Endothelial cell of umbilical vein (primary cell): ENCODE measurements at regions not wholly inside any gene's neighbourhood (a gene's known extent, or its start where the extent isn't known, plus 50 kb on each side); places are given as distances from the start of the nearest gene placed in this dataset.
"Not testable (repeated sequence)": the region's sequence is repeated elsewhere in the genome, so short reads cannot be mapped to it uniquely, and the experiment has no call there.

ENCODE experiments used
- BruUV-seq: library from RNA; stranded (reverse); fragments of 400-500 nt; replicated peaks from 2 replicates; lab custom pipeline; 2021; lab: Mats Ljungman, UMichigan
- CTCF ChIA-PET: fragments of 300-600, 350-600 bp; sonication (Branson Sonifier 250); formaldehyde crosslinking; loops from one replicate; lab custom pipeline; 2021; ENCODE audit warnings: antibody characterized with exemption, inconsistent platforms; lab: Charles Lee
- POLR2A ChIA-PET: fragments of 300-600, 350-600 bp; sonication (Branson Sonifier 250); formaldehyde crosslinking; loops from one replicate; lab custom pipeline; 2021; ENCODE audit warnings: antibody characterized with exemption, inconsistent platforms; lab: Charles Lee
- DNase-seq: peaks from one replicate; pipeline ENCODE4 v3.0.0-alpha.2; 2011; ENCODE audit warnings: low read depth, low spot score
- FAIRE-seq: peaks from 2 replicates; lab custom pipeline; 2011; peaks lifted over from hg19 to GRCh38; lab: Jason Lieb, UNC
- H2AFZ ChIP-seq: 2 replicates; pipeline ENCODE4 v1.6.0; 2012; ENCODE audit warnings: low read depth, low read length, control low read depth, inconsistent platforms
- H3K27ac ChIP-seq: 2 replicates; pipeline ENCODE4 v1.5.1; 2011; ENCODE audit warnings: low read depth, mild to moderate bottlenecking, control low read depth, low read length, moderate library complexity; ENCODE audit not compliant: insufficient read depth
- H3K27me3 ChIP-seq, 2 experiments: 2 replicates each; pipeline versions ENCODE4 v1.6.0 to v1.6.1; 2011; ENCODE audit warnings: low read length in 2 of 2, mixed read lengths in 1 of 2; ENCODE audit not compliant: control insufficient read depth in 2 of 2, insufficient read depth in 2 of 2
- H3K36me3 ChIP-seq, 2 experiments: 2 replicates in 1 of 2; 3 replicates in 1 of 2; pipeline ENCODE4 v1.5.1; 2011; ENCODE audit warnings: low read length in 2 of 2, mild to moderate bottlenecking in 1 of 2, moderate library complexity in 1 of 2; ENCODE audit not compliant: control insufficient read depth in 2 of 2, insufficient read depth in 2 of 2; ENCODE audit errors: extremely low read depth in 1 of 2
- H3K4me1 ChIP-seq: 3 replicates; pipeline ENCODE4 v1.5.1; 2011; ENCODE audit warnings: mild to moderate bottlenecking, low read length; ENCODE audit not compliant: control insufficient read depth, insufficient read depth; ENCODE audit errors: extremely low read depth
- H3K4me2 ChIP-seq: 2 replicates; pipeline ENCODE4 v1.6.1; 2011; ENCODE audit warnings: low read length, control low read depth, mixed read lengths; ENCODE audit not compliant: insufficient read depth
- H3K4me3 ChIP-seq, 3 experiments: fragments of 200-600 bp in 1 of 3; sonication (generic), shearing (Covaris generic) in 1 of 3; replicated peaks in 1 of 3; 2 replicates each; pipeline ENCODE4 v1.5.1; 2011 to 2016; ENCODE audit warnings: control low read depth in 3 of 3, low read length in 3 of 3, mild to moderate bottlenecking in 2 of 3, inconsistent platforms in 1 of 3, low read depth in 1 of 3, moderate library complexity in 1 of 3; ENCODE audit not compliant: insufficient read depth in 1 of 3
- H3K79me2 ChIP-seq: 2 replicates; pipeline ENCODE4 v1.6.0; 2012; ENCODE audit warnings: low read length, inconsistent platforms; ENCODE audit not compliant: control insufficient read depth, insufficient read depth
- H3K9ac ChIP-seq: replicated peaks from 2 replicates; pipeline ENCODE3; 2011; ENCODE audit warnings: low read length, control low read depth; ENCODE audit not compliant: insufficient read depth; ENCODE audit errors: extremely low read depth
- H3K9me1 ChIP-seq: replicated peaks from 3 replicates; pipeline ENCODE4 v1.6.0; 2011; ENCODE audit warnings: mild to moderate bottlenecking, low read length; ENCODE audit not compliant: control insufficient read depth, insufficient read depth; ENCODE audit errors: extremely low read depth
- H3K9me3 ChIP-seq: replicated peaks from 2 replicates; pipeline ENCODE4 v1.5.1; 2012; ENCODE audit warnings: low read length, inconsistent platforms; ENCODE audit not compliant: control insufficient read depth, insufficient read depth
- H4K20me1 ChIP-seq: replicated peaks from 2 replicates; pipeline ENCODE3; 2011; ENCODE audit warnings: mild to moderate bottlenecking, low read length; ENCODE audit not compliant: control insufficient read depth, insufficient read depth; ENCODE audit errors: extremely low read depth
- EZH2 ChIP-seq: IDR thresholded peaks from 2 replicates; pipeline ENCODE4 v1.6.1; 2012; ENCODE audit warnings: borderline replicate concordance, low read depth, mild to moderate bottlenecking, moderate library complexity, low read length, inconsistent platforms; ENCODE audit not compliant: severe bottlenecking
- FOS ChIP-seq: IDR thresholded peaks from 2 replicates; pipeline ENCODE4 v1.6.1; 2011; ENCODE audit warnings: mild to moderate bottlenecking, low read length, moderate library complexity, borderline replicate concordance; ENCODE audit not compliant: insufficient read depth
- GATA2 ChIP-seq: IDR thresholded peaks from 2 replicates; pipeline ENCODE4 v1.7.0; 2011; ENCODE audit warnings: low read depth, mild to moderate bottlenecking, moderate library complexity, mixed read lengths, low read length; ENCODE audit not compliant: insufficient read length, insufficient read depth
- JUN ChIP-seq: IDR thresholded peaks from 2 replicates; pipeline ENCODE4 v1.6.1; 2011; ENCODE audit warnings: borderline replicate concordance, low read depth; ENCODE audit not compliant: insufficient read length, insufficient read depth
- MYC ChIP-seq: IDR thresholded peaks from one replicate; pipeline ENCODE4 v1.6.1; 2011; ENCODE audit warnings: mild to moderate bottlenecking, low read depth, low read length
- POLR2A ChIP-seq: IDR thresholded peaks from 2 replicates; pipeline ENCODE4 v1.6.1; 2012; ENCODE audit warnings: low read depth, mild to moderate bottlenecking, control low read depth, low read length
- POLR2AphosphoS5 ChIP-seq: IDR thresholded peaks from 2 replicates; pipeline ENCODE4 v1.6.1; 2012; ENCODE audit warnings: low read depth, mild to moderate bottlenecking, control low read depth, low read length, moderate library complexity; ENCODE audit not compliant: insufficient read depth
- dilution Hi-C: fragments of 300-500 bp; cut with MboI; formaldehyde crosslinking; loops from one replicate; pipeline ENCODE4 v1.15.0; 2019; ENCODE audit warnings: low sequenced_read_pairs; ENCODE audit not compliant: extremely low pct_ligation_motif_present
- intact Hi-C: fragments of 100-400 bp; cut with micrococcal nuclease; formaldehyde crosslinking; loops from one replicate; pipeline ENCODE4 v1.10.0; 2022
- TF ChIP-seq, protein P1 (sequence below): IDR thresholded peaks from 2 replicates; pipeline ENCODE4 v1.6.1; 2011; ENCODE audit not compliant: insufficient read depth, insufficient read length
- TF ChIP-seq, protein P2 (sequence below), 2 donors: IDR thresholded peaks; 1 replicate in 1 of 2; 2 replicates in 1 of 2; pipeline ENCODE4 v1.5.1; 2011; ENCODE audit warnings: low read length in 2 of 2, mild to moderate bottlenecking in 2 of 2, moderate library complexity in 2 of 2, control low read depth in 1 of 2, inconsistent platforms in 1 of 2, low read depth in 1 of 2; ENCODE audit not compliant: insufficient read depth in 1 of 2; ENCODE audit errors: extremely low read depth in 1 of 2

DNA sequence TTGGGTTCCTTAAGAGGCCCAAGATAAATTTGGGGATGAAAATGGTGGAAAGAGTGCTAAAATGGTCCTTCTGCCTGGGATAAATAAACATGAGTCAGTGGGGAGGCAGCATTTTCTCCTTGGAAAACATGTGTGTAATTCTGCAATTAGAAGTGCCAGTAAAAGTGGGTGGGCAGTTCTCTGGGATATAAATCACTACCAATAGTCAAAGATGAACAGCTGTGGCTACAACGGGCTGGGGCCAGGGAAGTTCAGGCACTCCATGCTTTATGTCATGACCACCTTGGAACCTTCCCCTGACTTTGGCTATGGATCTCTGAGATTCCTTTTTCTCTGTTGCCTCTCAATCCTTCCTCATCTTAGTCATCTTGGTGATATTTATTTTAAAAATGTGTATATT is 56.5 kb upstream of the CYRIA start:
- DNase-seq: no peak
- TF ChIP-seq, protein P1, sequence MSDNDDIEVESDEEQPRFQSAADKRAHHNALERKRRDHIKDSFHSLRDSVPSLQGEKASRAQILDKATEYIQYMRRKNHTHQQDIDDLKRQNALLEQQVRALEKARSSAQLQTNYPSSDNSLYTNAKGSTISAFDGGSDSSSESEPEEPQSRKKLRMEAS: no peak
- no peak for TF ChIP-seq EZH2
- TF ChIP-seq GATA2: no peak
- no peak for TF ChIP-seq POLR2AphosphoS5
- TF ChIP-seq JUN: no peak
- TF ChIP-seq MYC: no peak
- no peak for TF ChIP-seq POLR2A
- TF ChIP-seq, protein P2, sequence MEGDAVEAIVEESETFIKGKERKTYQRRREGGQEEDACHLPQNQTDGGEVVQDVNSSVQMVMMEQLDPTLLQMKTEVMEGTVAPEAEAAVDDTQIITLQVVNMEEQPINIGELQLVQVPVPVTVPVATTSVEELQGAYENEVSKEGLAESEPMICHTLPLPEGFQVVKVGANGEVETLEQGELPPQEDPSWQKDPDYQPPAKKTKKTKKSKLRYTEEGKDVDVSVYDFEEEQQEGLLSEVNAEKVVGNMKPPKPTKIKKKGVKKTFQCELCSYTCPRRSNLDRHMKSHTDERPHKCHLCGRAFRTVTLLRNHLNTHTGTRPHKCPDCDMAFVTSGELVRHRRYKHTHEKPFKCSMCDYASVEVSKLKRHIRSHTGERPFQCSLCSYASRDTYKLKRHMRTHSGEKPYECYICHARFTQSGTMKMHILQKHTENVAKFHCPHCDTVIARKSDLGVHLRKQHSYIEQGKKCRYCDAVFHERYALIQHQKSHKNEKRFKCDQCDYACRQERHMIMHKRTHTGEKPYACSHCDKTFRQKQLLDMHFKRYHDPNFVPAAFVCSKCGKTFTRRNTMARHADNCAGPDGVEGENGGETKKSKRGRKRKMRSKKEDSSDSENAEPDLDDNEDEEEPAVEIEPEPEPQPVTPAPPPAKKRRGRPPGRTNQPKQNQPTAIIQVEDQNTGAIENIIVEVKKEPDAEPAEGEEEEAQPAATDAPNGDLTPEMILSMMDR (IDR thresholded peaks at IDR 0.05; ENCODE audit: extremely low read depth in 1 of 2, insufficient read depth in 1 of 2, low read depth in 1 of 2, low read length in 2 of 2): no peak
- TF ChIP-seq FOS: no peak
- H3K4me3 ChIP-seq: no peak overlapping the region
- CTCF ChIA-PET: interaction anchor here (0.9 to 1.0 kb wide), 2 partner anchors 31 to 104 kb away, joined by 3 to 4 read pairs; no protein-coding TSS in a partner anchor
- H3K9ac ChIP-seq: no peak overlapping the region
- intact Hi-C loops: loop anchor here (1.0 kb wide), 1 partner anchor 105 kb away; no protein-coding TSS in a partner anchor
- no TSS peak for BruUV-seq
- no peaks in the 10 kb centered on the region for H3K9me3 ChIP-seq
- H3K9me1 ChIP-seq: no peaks in the 10 kb centered on the region
- no peak overlapping the region for H2AFZ ChIP-seq
- no peak for FAIRE-seq
- no peak overlapping the region for H3K27ac ChIP-seq
- dilution Hi-C loops: no loop called here
- no peaks in the 10 kb centered on the region for H3K4me1 ChIP-seq
- no peak overlapping the region for H3K4me2 ChIP-seq
- H3K36me3 ChIP-seq: no peaks in the 10 kb centered on the region
- H4K20me1 ChIP-seq: no peaks in the 10 kb centered on the region
- no peaks in the 10 kb centered on the region for H3K79me2 ChIP-seq
- POLR2A ChIA-PET: no interaction called here
- peaks cover 2 to 7% of the 10 kb centered on the region in 2 experiments for H3K27me3 ChIP-seq

DNA sequence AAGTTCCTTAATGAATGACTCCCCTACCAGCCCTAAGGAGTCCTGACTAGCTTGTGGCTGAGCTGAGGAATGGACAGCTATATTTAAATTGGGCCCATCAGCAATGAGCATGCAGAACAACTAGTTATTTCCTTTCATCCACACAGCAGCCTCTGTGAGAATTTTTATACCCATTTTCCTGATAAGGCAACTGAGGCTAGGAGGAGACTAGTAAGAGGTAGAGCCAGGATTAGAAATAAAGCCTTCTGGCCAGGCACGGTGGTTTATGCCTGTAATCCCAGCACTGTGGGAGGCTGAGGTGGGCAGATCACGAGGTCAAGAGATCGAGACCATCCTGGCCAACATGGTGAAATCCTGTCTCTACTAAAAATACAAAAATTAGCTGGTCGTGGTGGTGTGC is 55.9 kb upstream of the CYRIA start:
- H3K9ac ChIP-seq, DNase-seq, H3K9me3 ChIP-seq, H3K4me3 ChIP-seq, FAIRE-seq, H3K9me1 ChIP-seq, H4K20me1 ChIP-seq, H3K4me1 ChIP-seq, H2AFZ ChIP-seq, H3K27ac ChIP-seq, dilution Hi-C loops, intact Hi-C loops, H3K4me2 ChIP-seq, H3K36me3 ChIP-seq, H3K79me2 ChIP-seq, POLR2A ChIA-PET, BruUV-seq, H3K27me3 ChIP-seq: not testable (repeated sequence)
- CTCF ChIA-PET: interaction anchor here (0.9 kb wide), 1 partner anchor 30 kb away, joined by 3 read pairs; no protein-coding TSS in a partner anchor

DNA sequence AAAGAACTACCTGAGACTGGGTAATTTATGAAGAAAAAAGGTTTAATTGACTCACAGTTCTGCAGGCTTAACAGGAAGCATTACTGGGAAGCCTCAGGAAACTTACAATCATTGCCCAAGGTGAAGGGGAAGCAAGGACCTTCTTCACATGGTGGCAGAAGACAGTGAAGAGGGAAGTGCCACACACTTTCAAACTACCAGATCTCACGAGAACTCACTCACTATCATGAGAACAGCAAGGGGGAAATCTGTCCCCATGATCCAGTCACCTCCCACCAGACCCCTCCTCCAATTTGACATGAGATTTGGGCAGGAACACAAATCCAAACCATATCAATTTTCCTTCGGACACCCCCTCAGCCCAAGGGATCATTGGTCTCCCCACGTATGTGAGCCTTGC is 55.1 kb upstream of the CYRIA start:
- H2AFZ ChIP-seq, H3K9me1 ChIP-seq, POLR2A ChIA-PET, FAIRE-seq, dilution Hi-C loops, H3K79me2 ChIP-seq, H3K4me2 ChIP-seq, H4K20me1 ChIP-seq, H3K27me3 ChIP-seq, H3K4me1 ChIP-seq, H3K36me3 ChIP-seq, H3K27ac ChIP-seq, CTCF ChIA-PET, H3K9ac ChIP-seq, H3K4me3 ChIP-seq, intact Hi-C loops, H3K9me3 ChIP-seq, DNase-seq, BruUV-seq: not testable (repeated sequence)
